GM23248 (cell line): ENCODE measurements at regions not wholly inside any gene's neighbourhood (a gene's known extent, or its start where the extent isn't known, plus 50 kb on each side); places are given as distances from the start of the nearest gene placed in this dataset.

Source experiments
- EZH2 ChIP-seq: fragments of 200-600 bp; sonication (generic); IDR thresholded peaks from 2 replicates; pipeline ENCODE4 v1.6.1; 2018; ENCODE audit warnings: antibody characterized with exemption, mild to moderate bottlenecking; ENCODE audit not compliant: insufficient read depth, poor library complexity, severe bottlenecking
- EZH2phosphoT487 ChIP-seq: fragments of 200-600 bp; sonication (generic); IDR thresholded peaks from 2 replicates; pipeline ENCODE4 v1.6.1; 2018; ENCODE audit warnings: antibody characterized with exemption, moderate library complexity, mild to moderate bottlenecking, low read depth; ENCODE audit not compliant: insufficient read depth

DNA sequence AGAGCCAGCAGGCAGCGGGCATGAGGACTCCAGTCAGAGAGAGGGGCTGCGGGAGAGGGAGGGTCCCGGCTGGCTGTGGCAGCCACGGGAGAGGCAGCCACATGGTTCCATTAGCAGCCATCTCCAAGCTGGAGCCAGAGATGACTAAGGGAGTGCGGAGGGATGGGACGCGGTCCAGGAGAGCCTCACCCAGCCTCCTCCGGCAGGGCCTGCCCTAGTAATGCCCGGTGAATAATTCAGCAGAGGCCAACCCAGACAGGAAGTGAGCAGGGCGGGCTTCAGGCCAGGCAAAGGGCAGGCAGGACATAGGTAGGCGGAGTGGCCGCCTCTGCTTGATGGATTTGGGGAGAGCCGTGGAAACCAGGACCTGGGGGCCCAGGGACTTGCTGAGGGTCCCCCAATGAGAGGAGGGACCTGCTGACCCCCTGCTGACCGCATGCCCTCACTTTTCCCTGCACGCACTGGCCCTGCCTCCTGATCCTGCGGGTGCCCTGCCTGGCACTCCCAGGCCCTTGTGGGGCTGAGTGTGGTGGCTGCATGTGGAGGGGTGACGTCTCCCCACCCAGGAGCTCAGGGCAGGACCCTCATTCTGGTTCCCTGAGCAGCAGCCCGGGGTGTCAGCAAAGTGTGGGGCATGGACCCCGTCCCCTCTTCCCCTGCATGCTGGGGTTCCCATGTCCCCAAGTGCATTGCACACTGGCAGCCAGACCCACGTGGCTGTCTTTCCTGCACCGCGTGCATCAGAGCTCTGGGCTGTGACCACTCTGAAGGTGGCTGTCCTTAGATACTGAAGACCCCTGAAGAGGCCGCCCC is 51.8 kb upstream of the SLCO4A1 start:
- no peak for TF ChIP-seq EZH2
- TF ChIP-seq EZH2phosphoT487, result no peak
